ENCODE measurements at regions not wholly inside any gene's neighbourhood (a gene's known extent, or its start where the extent isn't known, plus 50 kb on each side); places are given as distances from the start of the nearest gene placed in this dataset.

- TF ChIP-seq POLR2AphosphoS5 (IDR thresholded peaks at IDR 0.05) (no peak), CTCF (IDR thresholded peaks at IDR 0.05; ENCODE audit: poor library complexity, severe bottlenecking) (no peak), REST (IDR thresholded peaks at IDR 0.05; ENCODE audit: borderline replicate concordance) (no peak), RAD21 (conservative IDR thresholded peaks at IDR 0.05) (no peak), TAF1 (IDR thresholded peaks at IDR 0.05; ENCODE audit: low read depth) (no peak), EZH2 (IDR thresholded peaks at IDR 0.05; ENCODE audit: borderline replicate concordance, insufficient read depth, low read length, poor library complexity, severe bottlenecking) (no peak), SMC3 (conservative IDR thresholded peaks at IDR 0.05; ENCODE audit: poor library complexity) (no peak), EP300 (conservative IDR thresholded peaks at IDR 0.05; ENCODE audit: poor library complexity, severe bottlenecking) (no peak), MXI1 (conservative IDR thresholded peaks at IDR 0.05; ENCODE audit: poor library complexity, severe bottlenecking) (no peak)
Observed at GRCh38 chr2:200243441-200243840, 63.1 kb upstream of the SPATS2L start.

All from neural cell (in vitro differentiated cells).